Lower leg skin (tissue), 3 donors: ENCODE measurements at regions not wholly inside any gene's neighbourhood (a gene's known extent, or its start where the extent isn't known, plus 50 kb on each side); places are given as distances from the start of the nearest gene placed in this dataset.

Source experiments
- POLR2A ChIP-seq, 2 donors: fragments of 450-650 bp; IDR thresholded peaks; one replicate each; pipeline ENCODE4 v1.6.1; 2016 to 2017; ENCODE audit warnings: antibody characterized with exemption in 2 of 2, mild to moderate bottlenecking in 1 of 2, moderate library complexity in 1 of 2
- TF ChIP-seq, protein P1 (sequence below), 3 donors: fragments of 450-650 bp; IDR thresholded peaks; one replicate each; pipeline ENCODE4 v1.5.1; 2016; ENCODE audit warnings: antibody characterized with exemption in 3 of 3, mild to moderate bottlenecking in 3 of 3, moderate library complexity in 2 of 3

DNA sequence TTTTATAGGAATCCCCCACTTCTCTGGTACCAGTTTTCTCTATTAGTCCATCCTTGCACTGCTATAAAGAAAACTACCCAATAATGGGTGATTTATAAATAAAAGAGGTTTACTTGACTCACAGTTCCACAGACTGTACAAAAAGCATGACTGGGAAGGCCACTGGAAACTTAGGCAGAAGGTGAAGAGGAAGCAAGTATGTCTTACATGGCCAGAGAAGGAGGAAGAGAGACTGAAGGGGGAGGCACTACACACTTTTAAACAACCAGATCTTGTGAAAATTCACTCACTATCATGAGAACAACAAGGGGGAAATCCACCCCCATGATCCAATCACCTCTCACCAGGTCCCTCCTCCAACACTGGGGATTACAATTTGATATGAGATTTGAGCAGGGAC lies 68.9 kb upstream of the GNAZ start:
- TF ChIP-seq, protein P1, sequence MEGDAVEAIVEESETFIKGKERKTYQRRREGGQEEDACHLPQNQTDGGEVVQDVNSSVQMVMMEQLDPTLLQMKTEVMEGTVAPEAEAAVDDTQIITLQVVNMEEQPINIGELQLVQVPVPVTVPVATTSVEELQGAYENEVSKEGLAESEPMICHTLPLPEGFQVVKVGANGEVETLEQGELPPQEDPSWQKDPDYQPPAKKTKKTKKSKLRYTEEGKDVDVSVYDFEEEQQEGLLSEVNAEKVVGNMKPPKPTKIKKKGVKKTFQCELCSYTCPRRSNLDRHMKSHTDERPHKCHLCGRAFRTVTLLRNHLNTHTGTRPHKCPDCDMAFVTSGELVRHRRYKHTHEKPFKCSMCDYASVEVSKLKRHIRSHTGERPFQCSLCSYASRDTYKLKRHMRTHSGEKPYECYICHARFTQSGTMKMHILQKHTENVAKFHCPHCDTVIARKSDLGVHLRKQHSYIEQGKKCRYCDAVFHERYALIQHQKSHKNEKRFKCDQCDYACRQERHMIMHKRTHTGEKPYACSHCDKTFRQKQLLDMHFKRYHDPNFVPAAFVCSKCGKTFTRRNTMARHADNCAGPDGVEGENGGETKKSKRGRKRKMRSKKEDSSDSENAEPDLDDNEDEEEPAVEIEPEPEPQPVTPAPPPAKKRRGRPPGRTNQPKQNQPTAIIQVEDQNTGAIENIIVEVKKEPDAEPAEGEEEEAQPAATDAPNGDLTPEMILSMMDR (IDR thresholded peaks at IDR 0.05), result no peak
- no peak for TF ChIP-seq POLR2A (IDR thresholded peaks at IDR 0.05)
